ENCODE measurements at regions not wholly inside any gene's neighbourhood (a gene's known extent, or its start where the extent isn't known, plus 50 kb on each side); places are given as distances from the start of the nearest gene placed in this dataset.

GRCh38 chr2:129381789-129382188 lies 597.7 kb upstream of the RAB6C start:
- no peak overlapping the region for H3K4me3 Mint-ChIP-seq (ENCODE audit: unreplicated experiment)
- Histone ChIP-seq H3K4me3 (ENCODE audit: low read depth, low read length) (no peak overlapping the region), H3K9me3 (no peaks in the 10 kb centered on the region), H3K36me3 (ENCODE audit: control insufficient read depth, insufficient read depth, low read length) (no peaks in the 10 kb centered on the region), H3K4me1 (no peaks in the 10 kb centered on the region), H3K27me3 (replicated peaks; ENCODE audit: control insufficient read depth, insufficient read depth, low read length) (peaks cover 1% of the 10 kb centered on the region; the same call in 1 of the 2 replicates)
- H3K36me3 Mint-ChIP-seq (ENCODE audit: insufficient read depth, unreplicated experiment), result no peaks in the 10 kb centered on the region
- no peak for DNase-seq
- ChIA-PET CTCF (no interaction called here), POLR2A (no interaction called here)
- H3K27me3 Mint-ChIP-seq (ENCODE audit: insufficient read depth, unreplicated experiment), result peaks cover 3% of the 10 kb centered on the region
- peaks cover 10% of the 10 kb centered on the region for H3K9me3 Mint-ChIP-seq (ENCODE audit: unreplicated experiment)
- no peak for TF ChIP-seq CTCF (IDR thresholded peaks at IDR 0.05; ENCODE audit: insufficient read depth in 1 of 2, low read depth in 1 of 2, low read length in 1 of 2, severe bottlenecking in 1 of 2, unreplicated experiment in 1 of 2)
- BruUV-seq (replicated peaks), result no TSS peak
- H3K4me1 Mint-ChIP-seq (ENCODE audit: low read depth, unreplicated experiment), result no peaks in the 10 kb centered on the region
- H3K27ac Mint-ChIP-seq (ENCODE audit: unreplicated experiment), result no peak overlapping the region
- intact Hi-C loops (cut with micrococcal nuclease; ENCODE audit: unreplicated experiment), result no loop called here

- Mint-ChIP-seq H3K27ac (ENCODE audit: unreplicated experiment) (no peak overlapping the region), H3K36me3 (ENCODE audit: insufficient read depth, unreplicated experiment) (no peaks in the 10 kb centered on the region), H3K4me1 (ENCODE audit: low read depth, unreplicated experiment) (no peaks in the 10 kb centered on the region), H3K9me3 (ENCODE audit: unreplicated experiment) (no peaks in the 10 kb centered on the region), H3K4me3 (ENCODE audit: unreplicated experiment) (no peak overlapping the region), H3K27me3 (ENCODE audit: insufficient read depth, unreplicated experiment) (peaks cover 5% of the 10 kb centered on the region)
- CTCF ChIA-PET, result no interaction called here
- intact Hi-C loops (cut with micrococcal nuclease; ENCODE audit: unreplicated experiment), result no loop called here
- TF ChIP-seq CTCF (IDR thresholded peaks at IDR 0.05; ENCODE audit: insufficient read depth in 1 of 2, low read depth in 1 of 2, low read length in 1 of 2, severe bottlenecking in 1 of 2, unreplicated experiment in 1 of 2), result no peak
- BruUV-seq (replicated peaks), result no TSS peak
- H3K4me1 ChIP-seq, result no peaks in the 10 kb centered on the region
- POLR2A ChIA-PET, result no interaction called here
- DNase-seq, result no peak
- H3K4me3 ChIP-seq (ENCODE audit: low read depth, low read length), result no peak overlapping the region
- H3K27me3 ChIP-seq (replicated peaks; ENCODE audit: control insufficient read depth, insufficient read depth, low read length), result no peaks in the 10 kb centered on the region
- no peaks in the 10 kb centered on the region for H3K9me3 ChIP-seq
- no peaks in the 10 kb centered on the region for H3K36me3 ChIP-seq (ENCODE audit: control insufficient read depth, insufficient read depth, low read length)
These were observed 590.6 kb upstream of the RAB6C start for GRCh38 chr2:129388870-129389269.

- no peak for DNase-seq
- no peaks in the 10 kb centered on the region for H3K9me3 Mint-ChIP-seq (ENCODE audit: unreplicated experiment)
These were observed 585.6 kb upstream of the RAB6C start for GRCh38 chr2:129393816-129394215.

More at GRCh38 chr2:129393816-129394215, 585.6 kb upstream of the RAB6C start:
- Histone ChIP-seq H3K9me3 (no peaks in the 10 kb centered on the region), H3K36me3 (ENCODE audit: control insufficient read depth, insufficient read depth, low read length) (no peaks in the 10 kb centered on the region), H3K4me3 (ENCODE audit: low read depth, low read length) (no peak overlapping the region), H3K27me3 (replicated peaks; ENCODE audit: control insufficient read depth, insufficient read depth, low read length) (no peaks in the 10 kb centered on the region), H3K4me1 (no peaks in the 10 kb centered on the region)
- intact Hi-C loops (cut with micrococcal nuclease; ENCODE audit: unreplicated experiment), result no loop called here
- H3K27ac Mint-ChIP-seq (ENCODE audit: unreplicated experiment), result no peak overlapping the region
- ChIA-PET CTCF (no interaction called here), POLR2A (no interaction called here)
- no peak for TF ChIP-seq CTCF (IDR thresholded peaks at IDR 0.05; ENCODE audit: insufficient read depth in 1 of 2, low read depth in 1 of 2, low read length in 1 of 2, severe bottlenecking in 1 of 2, unreplicated experiment in 1 of 2)
- no TSS peak for BruUV-seq (replicated peaks)
- H3K4me3 Mint-ChIP-seq (ENCODE audit: unreplicated experiment), result no peak overlapping the region
- H3K27me3 Mint-ChIP-seq (ENCODE audit: insufficient read depth, unreplicated experiment), result peaks cover 4% of the 10 kb centered on the region
- H3K4me1 Mint-ChIP-seq (ENCODE audit: low read depth, unreplicated experiment), result no peaks in the 10 kb centered on the region
- no peaks in the 10 kb centered on the region for H3K36me3 Mint-ChIP-seq (ENCODE audit: insufficient read depth, unreplicated experiment)

Measured in Caco-2 (cell line).